ENCODE measurements at regions not wholly inside any gene's neighbourhood (a gene's known extent, or its start where the extent isn't known, plus 50 kb on each side); places are given as distances from the start of the nearest gene placed in this dataset.
A peak's percentile ranks its signal among the peaks of the same experiment; 100 is the strongest.

- Mint-ChIP-seq H3K4me1 (ENCODE audit: low read depth, unreplicated experiment) (peaks cover 12% of the 10 kb centered on the region), H3K27ac (ENCODE audit: unreplicated experiment) (no peak overlapping the region), H3K4me3 (ENCODE audit: unreplicated experiment) (no peak overlapping the region), H3K9me3 (ENCODE audit: unreplicated experiment) (peaks cover 2% of the 10 kb centered on the region), H3K27me3 (ENCODE audit: low read depth, unreplicated experiment) (peaks cover 26% of the 10 kb centered on the region), H3K36me3 (ENCODE audit: low read depth, unreplicated experiment) (no peaks in the 10 kb centered on the region)
- Histone ChIP-seq H3K9ac (ENCODE audit: low read length) (no peak overlapping the region), H3K79me2 (ENCODE audit: insufficient read depth, low read length) (no peaks in the 10 kb centered on the region), H3K27ac (ENCODE audit: low read depth, low read length) (no peak overlapping the region), H3K4me3 (ENCODE audit: insufficient read depth, low read depth, low read length) (no peak overlapping the region), H3K4me1 (ENCODE audit: insufficient read depth, low read length) (peaks cover 11% of the 10 kb centered on the region), H4K20me1 (ENCODE audit: insufficient read depth, low read length) (no peaks in the 10 kb centered on the region), H3K27me3 (ENCODE audit: insufficient read depth, low read length) (no peaks in the 10 kb centered on the region), H3K36me3 (ENCODE audit: insufficient read depth, low read length) (no peaks in the 10 kb centered on the region), H2AFZ (ENCODE audit: low read depth, low read length) (no peak overlapping the region), H3K4me2 (ENCODE audit: low read length) (no peak overlapping the region), H3K9me3 (ENCODE audit: insufficient read depth, low read depth, low read length) (no peaks in the 10 kb centered on the region)
- FAIRE-seq (no peak), DNase-seq (ENCODE audit: low read depth) (no peak)
- no peak for TF ChIP-seq EZH2 (IDR thresholded peaks at IDR 0.05; ENCODE audit: insufficient read depth, low read length)
- TF ChIP-seq, protein P1, sequence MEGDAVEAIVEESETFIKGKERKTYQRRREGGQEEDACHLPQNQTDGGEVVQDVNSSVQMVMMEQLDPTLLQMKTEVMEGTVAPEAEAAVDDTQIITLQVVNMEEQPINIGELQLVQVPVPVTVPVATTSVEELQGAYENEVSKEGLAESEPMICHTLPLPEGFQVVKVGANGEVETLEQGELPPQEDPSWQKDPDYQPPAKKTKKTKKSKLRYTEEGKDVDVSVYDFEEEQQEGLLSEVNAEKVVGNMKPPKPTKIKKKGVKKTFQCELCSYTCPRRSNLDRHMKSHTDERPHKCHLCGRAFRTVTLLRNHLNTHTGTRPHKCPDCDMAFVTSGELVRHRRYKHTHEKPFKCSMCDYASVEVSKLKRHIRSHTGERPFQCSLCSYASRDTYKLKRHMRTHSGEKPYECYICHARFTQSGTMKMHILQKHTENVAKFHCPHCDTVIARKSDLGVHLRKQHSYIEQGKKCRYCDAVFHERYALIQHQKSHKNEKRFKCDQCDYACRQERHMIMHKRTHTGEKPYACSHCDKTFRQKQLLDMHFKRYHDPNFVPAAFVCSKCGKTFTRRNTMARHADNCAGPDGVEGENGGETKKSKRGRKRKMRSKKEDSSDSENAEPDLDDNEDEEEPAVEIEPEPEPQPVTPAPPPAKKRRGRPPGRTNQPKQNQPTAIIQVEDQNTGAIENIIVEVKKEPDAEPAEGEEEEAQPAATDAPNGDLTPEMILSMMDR (IDR thresholded peaks at IDR 0.05; ENCODE audit: insufficient read depth, low read depth, low read length), result no peak
Measured at GRCh38 chr13:29681864-29682263, 86.4 kb upstream of the SLC7A1 start.

- H3K27ac Mint-ChIP-seq (ENCODE audit: unreplicated experiment), result no peak overlapping the region
Measured at GRCh38 chr13:29679396-29680053, 84.0 kb upstream of the SLC7A1 start.

GRCh38 chr13:29677627-29678026 lies 82.1 kb upstream of the SLC7A1 start:
- FAIRE-seq (no peak), DNase-seq (ENCODE audit: low read depth) (no peak)
- Mint-ChIP-seq H3K4me3 (ENCODE audit: unreplicated experiment) (no peak overlapping the region), H3K27ac (ENCODE audit: unreplicated experiment) (no peak overlapping the region), H3K27me3 (ENCODE audit: low read depth, unreplicated experiment) (peaks cover 23% of the 10 kb centered on the region), H3K36me3 (ENCODE audit: low read depth, unreplicated experiment) (no peaks in the 10 kb centered on the region), H3K9me3 (ENCODE audit: unreplicated experiment) (peaks cover 2% of the 10 kb centered on the region), H3K4me1 (ENCODE audit: low read depth, unreplicated experiment) (peaks cover 12% of the 10 kb centered on the region)
- Histone ChIP-seq H3K4me1 (ENCODE audit: insufficient read depth, low read length) (peaks cover 15% of the 10 kb centered on the region), H3K27ac (ENCODE audit: low read depth, low read length) (no peak overlapping the region), H2AFZ (ENCODE audit: low read depth, low read length) (no peak overlapping the region), H3K27me3 (ENCODE audit: insufficient read depth, low read length) (no peaks in the 10 kb centered on the region), H3K4me3 (ENCODE audit: insufficient read depth, low read depth, low read length) (no peak overlapping the region), H3K4me2 (ENCODE audit: low read length) (peak overlapping the region; percentile 61), H3K79me2 (ENCODE audit: insufficient read depth, low read length) (no peaks in the 10 kb centered on the region), H4K20me1 (ENCODE audit: insufficient read depth, low read length) (no peaks in the 10 kb centered on the region), H3K9me3 (ENCODE audit: insufficient read depth, low read depth, low read length) (no peaks in the 10 kb centered on the region), H3K36me3 (ENCODE audit: insufficient read depth, low read length) (no peaks in the 10 kb centered on the region), H3K9ac (ENCODE audit: low read length) (no peak overlapping the region)
- TF ChIP-seq EZH2 (IDR thresholded peaks at IDR 0.05; ENCODE audit: insufficient read depth, low read length), result no peak
- TF ChIP-seq, protein P1 (IDR thresholded peaks at IDR 0.05; ENCODE audit: insufficient read depth, low read depth, low read length), result no peak

More at GRCh38 chr13:29679396-29680053, 84.0 kb upstream of the SLC7A1 start:
- FAIRE-seq (no peak), DNase-seq (ENCODE audit: low read depth) (peak; percentile 61)
- no peak overlapping the region for H3K4me3 ChIP-seq (ENCODE audit: insufficient read depth, low read depth, low read length)
- peaks cover 15% of the 10 kb centered on the region for H3K4me1 Mint-ChIP-seq (ENCODE audit: low read depth, unreplicated experiment)
- no peaks in the 10 kb centered on the region for H3K36me3 ChIP-seq (ENCODE audit: insufficient read depth, low read length)
- H3K4me1 ChIP-seq (ENCODE audit: insufficient read depth, low read length), result peaks cover 18% of the 10 kb centered on the region
- H3K36me3 Mint-ChIP-seq (ENCODE audit: low read depth, unreplicated experiment), result no peaks in the 10 kb centered on the region
- no peaks in the 10 kb centered on the region for H3K9me3 ChIP-seq (ENCODE audit: insufficient read depth, low read depth, low read length)
- H3K27me3 ChIP-seq (ENCODE audit: insufficient read depth, low read length), result no peaks in the 10 kb centered on the region
- H3K79me2 ChIP-seq (ENCODE audit: insufficient read depth, low read length), result no peaks in the 10 kb centered on the region
- no peak overlapping the region for H2AFZ ChIP-seq (ENCODE audit: low read depth, low read length)
- no peak overlapping the region for H3K4me2 ChIP-seq (ENCODE audit: low read length)
- H3K9ac ChIP-seq (ENCODE audit: low read length), result no peak overlapping the region
- H4K20me1 ChIP-seq (ENCODE audit: insufficient read depth, low read length), result no peaks in the 10 kb centered on the region
- H3K9me3 Mint-ChIP-seq (ENCODE audit: unreplicated experiment), result no peaks in the 10 kb centered on the region
- no peak overlapping the region for H3K27ac ChIP-seq (ENCODE audit: low read depth, low read length)
- no peak for TF ChIP-seq EZH2 (IDR thresholded peaks at IDR 0.05; ENCODE audit: insufficient read depth, low read length)
- TF ChIP-seq, protein P1 (IDR thresholded peaks at IDR 0.05; ENCODE audit: insufficient read depth, low read depth, low read length), result no peak
- peaks cover 26% of the 10 kb centered on the region for H3K27me3 Mint-ChIP-seq (ENCODE audit: low read depth, unreplicated experiment)
- H3K4me3 Mint-ChIP-seq (ENCODE audit: unreplicated experiment), result no peak overlapping the region

Measured in astrocyte (in vitro differentiated cells and primary cell).